Liver (tissue), 8 donors: ENCODE measurements at regions not wholly inside any gene's neighbourhood (a gene's known extent, or its start where the extent isn't known, plus 50 kb on each side); places are given as distances from the start of the nearest gene placed in this dataset.

Source experiments
- DNase-seq: peaks from one replicate; pipeline ENCODE4 v3.0.0-alpha.2; 2017; ENCODE audit warnings: low spot score
- H3K27ac ChIP-seq, 2 donors: one replicate each; pipeline ENCODE4 v1.7.0; 2013; ENCODE audit warnings: inconsistent platforms in 2 of 2, low read length in 2 of 2, control low read depth in 1 of 2, low read depth in 1 of 2, mild to moderate bottlenecking in 1 of 2
- H3K27me3 ChIP-seq, 4 donors: one replicate each; pipeline versions ENCODE4 v1.6.1 to v1.7.0; 2013; ENCODE audit warnings: low read length in 3 of 4, inconsistent platforms in 1 of 4, mild to moderate bottlenecking in 1 of 4, moderate library complexity in 1 of 4; ENCODE audit not compliant: control insufficient read depth in 4 of 4, insufficient read depth in 4 of 4
- H3K36me3 ChIP-seq, 4 donors: one replicate each; pipeline versions ENCODE4 v1.6.1 to v1.7.0; 2013; ENCODE audit warnings: low read length in 3 of 4, mild to moderate bottlenecking in 3 of 4, low read depth in 1 of 4, moderate library complexity in 1 of 4; ENCODE audit not compliant: control insufficient read depth in 4 of 4, insufficient read depth in 3 of 4
- H3K4me1 ChIP-seq, 4 donors: one replicate each; pipeline versions ENCODE4 v1.6.1 to v1.7.0; 2013; ENCODE audit warnings: low read length in 3 of 4, mild to moderate bottlenecking in 3 of 4, moderate library complexity in 1 of 4; ENCODE audit not compliant: control insufficient read depth in 4 of 4, insufficient read depth in 4 of 4
- H3K4me3 ChIP-seq, 3 donors: one replicate each; pipeline versions ENCODE4 v1.6.1 to v1.7.0; 2013; ENCODE audit warnings: low read length in 3 of 3, control low read depth in 1 of 3, low read depth in 1 of 3, mild to moderate bottlenecking in 1 of 3
- H3K9ac ChIP-seq, 2 donors: one replicate each; pipeline ENCODE4 v1.7.0; 2013; ENCODE audit warnings: low read length in 2 of 2, mild to moderate bottlenecking in 2 of 2, moderate library complexity in 2 of 2, control low read depth in 1 of 2, low read depth in 1 of 2
- H3K9me3 ChIP-seq, 4 donors: one replicate each; pipeline versions ENCODE4 v1.6.1 to v1.7.0; 2013; ENCODE audit warnings: low read length in 3 of 4; ENCODE audit not compliant: control insufficient read depth in 4 of 4
- ATF3 ChIP-seq: IDR thresholded peaks from 2 replicates; pipeline ENCODE4 v1.6.1; 2016; ENCODE audit warnings: antibody characterized with exemption
- CTCF ChIP-seq: fragments of 150-350 bp; IDR thresholded peaks from 2 replicates; pipeline ENCODE4 v1.5.1; 2017; ENCODE audit warnings: improper control_type of control experiment, low read depth, low read length; ENCODE audit not compliant: missing input control
- EGR1 ChIP-seq, 2 donors: IDR thresholded peaks; 2 replicates each; pipeline ENCODE4 v1.6.1; 2016 to 2018; ENCODE audit warnings: antibody characterized with exemption in 2 of 2, low read depth in 2 of 2
- FOXA1 ChIP-seq: IDR thresholded peaks from 2 replicates; pipeline ENCODE4 v1.6.1; 2016; ENCODE audit warnings: antibody characterized with exemption
- FOXA2 ChIP-seq: IDR thresholded peaks from 2 replicates; pipeline ENCODE4 v1.6.1; 2016; ENCODE audit warnings: antibody characterized with exemption
- GABPA ChIP-seq, 2 donors: IDR thresholded peaks in 1 of 2; conservative IDR thresholded peaks in 1 of 2; 2 replicates each; pipeline ENCODE4 v1.6.1; 2016; ENCODE audit warnings: antibody characterized with exemption in 2 of 2, mild to moderate bottlenecking in 1 of 2, moderate library complexity in 1 of 2
- HNF4A ChIP-seq, 2 donors: conservative IDR thresholded peaks; 2 replicates each; pipeline ENCODE4 v1.6.1; 2016; ENCODE audit warnings: antibody characterized with exemption in 2 of 2, mild to moderate bottlenecking in 2 of 2
- HNF4G ChIP-seq: IDR thresholded peaks from 2 replicates; pipeline ENCODE4 v1.6.1; 2016; ENCODE audit warnings: antibody characterized with exemption
- JUND ChIP-seq, 2 donors: IDR thresholded peaks; 2 replicates each; pipeline ENCODE4 v1.6.1; 2016; ENCODE audit warnings: antibody characterized with exemption in 2 of 2
- MAX ChIP-seq: IDR thresholded peaks from 2 replicates; pipeline ENCODE4 v1.6.1; 2016; ENCODE audit warnings: antibody characterized with exemption
- NR2F2 ChIP-seq: IDR thresholded peaks from 2 replicates; pipeline ENCODE4 v1.6.1; 2016; ENCODE audit warnings: antibody characterized with exemption
- RAD21 ChIP-seq, 2 donors: IDR thresholded peaks; 2 replicates each; pipeline ENCODE4 v1.6.1; 2016; ENCODE audit warnings: antibody characterized with exemption in 2 of 2, mild to moderate bottlenecking in 2 of 2
- REST ChIP-seq: IDR thresholded peaks from 2 replicates; pipeline ENCODE4 v1.6.1; 2016; ENCODE audit warnings: antibody characterized with exemption, mild to moderate bottlenecking
- RXRA ChIP-seq, 2 donors: IDR thresholded peaks; 2 replicates each; pipeline ENCODE4 v1.6.1; 2017 to 2018; ENCODE audit warnings: antibody characterized with exemption in 2 of 2, mild to moderate bottlenecking in 1 of 2
- SP1 ChIP-seq: IDR thresholded peaks from 2 replicates; pipeline ENCODE4 v1.6.1; 2018; ENCODE audit warnings: antibody characterized with exemption, mild to moderate bottlenecking
- TAF1 ChIP-seq: conservative IDR thresholded peaks from 2 replicates; pipeline ENCODE4 v1.6.1; 2016; ENCODE audit warnings: antibody characterized with exemption, mild to moderate bottlenecking
- YY1 ChIP-seq: IDR thresholded peaks from 2 replicates; pipeline ENCODE4 v1.6.1; 2016; ENCODE audit warnings: antibody characterized with exemption, mild to moderate bottlenecking
- ZBTB33 ChIP-seq: IDR thresholded peaks from 2 replicates; pipeline ENCODE4 v1.6.1; 2016; ENCODE audit warnings: antibody characterized with exemption
- WGBS: extraction: QIAGEN DNeasy Blood & Tissue Kit; methylation state at CpG from one replicate; pipeline ENCODE4 v1.1.7; 2013; 5-methylcytosine and 5-hydroxymethylcytosine counted together
- donor health status: healthy.
- donor health status: healthy.
- donor health status: healthy.
- donor health status: healthy.
- donor health status: healthy.

GRCh38 chrX:113634565-113634964 lies 793.9 kb upstream of the AMOT start:
- Histone ChIP-seq H3K27ac (no peak overlapping the region), H3K9me3 (no peaks in the 10 kb centered on the region), H3K4me3 (no peak overlapping the region), H3K27me3 (peaks cover 0 to 5% (median 0%) of the 10 kb centered on the region in 4 donors), H3K4me1 (no peaks in the 10 kb centered on the region), H3K9ac (no peak overlapping the region), H3K36me3 (no peaks in the 10 kb centered on the region)
- TF ChIP-seq TAF1 (no peak), FOXA1 (no peak), REST (no peak), ZBTB33 (no peak)
- WGBS = 64% methylated on average over 2 of the region's 2 CpGs
- no peak for DNase-seq

GRCh38 chrX:113629326-113629725 lies 788.7 kb upstream of the AMOT start:
- H3K36me3 ChIP-seq = no peaks in the 10 kb centered on the region
- 72% methylated on average over 3 of the region's 3 CpGs for WGBS
- no peak for DNase-seq
- H3K4me1 ChIP-seq = no peaks in the 10 kb centered on the region
- H3K9ac ChIP-seq = no peak overlapping the region
- peaks cover 0 to 3% (median 0%) of the 10 kb centered on the region in 4 donors for H3K27me3 ChIP-seq
- no peak overlapping the region for H3K27ac ChIP-seq
- no peak overlapping the region for H3K4me3 ChIP-seq
- no peak for TF ChIP-seq FOXA1
- no peak for TF ChIP-seq RAD21 (IDR thresholded peaks at IDR 0.05)
- TF ChIP-seq NR2F2 = no peak
- TF ChIP-seq YY1 = no peak
- no peak for TF ChIP-seq RXRA (IDR thresholded peaks at IDR 0.05)
- no peak for TF ChIP-seq GABPA (IDR thresholded peaks at IDR 0.05 in 1 of 2, conservative IDR thresholded peaks at IDR 0.05 in 1 of 2)
- TF ChIP-seq JUND (IDR thresholded peaks at IDR 0.05) = no peak
- no peak for TF ChIP-seq ATF3
- no peak for TF ChIP-seq MAX
- TF ChIP-seq CTCF = no peak
- no peak for TF ChIP-seq REST
- TF ChIP-seq EGR1 (IDR thresholded peaks at IDR 0.05; ENCODE audit: low read depth in 2 of 2) = no peak
- TF ChIP-seq FOXA2 = no peak
- no peak for TF ChIP-seq TAF1
- no peak for TF ChIP-seq ZBTB33
- TF ChIP-seq HNF4A (conservative IDR thresholded peaks at IDR 0.05) = no peak
- no peak for TF ChIP-seq HNF4G
- TF ChIP-seq SP1 = no peak
- H3K9me3 ChIP-seq = no peaks in the 10 kb centered on the region
